Coronary artery (tissue), 2 donors: ENCODE measurements at regions not wholly inside any gene's neighbourhood (a gene's known extent, or its start where the extent isn't known, plus 50 kb on each side); places are given as distances from the start of the nearest gene placed in this dataset.

Experiments used
- DNase-seq: peaks from one replicate; pipeline ENCODE4 v3.0.0-alpha.2; 2017; ENCODE audit warnings: low spot score
- H3K27ac ChIP-seq, 2 donors: fragments of 200-600 bp; sonication (generic); one replicate each; pipeline ENCODE4 v1.5.1; 2016 to 2019
- H3K4me3 ChIP-seq: fragments of 200-600 bp; sonication (generic); 2 replicates; pipeline ENCODE4 v1.5.1; 2016; ENCODE audit warnings: mild to moderate bottlenecking, moderate library complexity
- TF ChIP-seq, protein P1 (sequence below): fragments of 200-600 bp; sonication (generic); IDR thresholded peaks from one replicate; pipeline ENCODE4 v1.5.1; 2019; ENCODE audit warnings: antibody characterized with exemption

GRCh38 chr4:10971800-10972401 is 287.3 kb upstream of the CLNK start:
- Histone ChIP-seq H3K4me3 (no peak overlapping the region), H3K27ac (no peak overlapping the region)
- DNase-seq = no peak
- TF ChIP-seq, protein P1, sequence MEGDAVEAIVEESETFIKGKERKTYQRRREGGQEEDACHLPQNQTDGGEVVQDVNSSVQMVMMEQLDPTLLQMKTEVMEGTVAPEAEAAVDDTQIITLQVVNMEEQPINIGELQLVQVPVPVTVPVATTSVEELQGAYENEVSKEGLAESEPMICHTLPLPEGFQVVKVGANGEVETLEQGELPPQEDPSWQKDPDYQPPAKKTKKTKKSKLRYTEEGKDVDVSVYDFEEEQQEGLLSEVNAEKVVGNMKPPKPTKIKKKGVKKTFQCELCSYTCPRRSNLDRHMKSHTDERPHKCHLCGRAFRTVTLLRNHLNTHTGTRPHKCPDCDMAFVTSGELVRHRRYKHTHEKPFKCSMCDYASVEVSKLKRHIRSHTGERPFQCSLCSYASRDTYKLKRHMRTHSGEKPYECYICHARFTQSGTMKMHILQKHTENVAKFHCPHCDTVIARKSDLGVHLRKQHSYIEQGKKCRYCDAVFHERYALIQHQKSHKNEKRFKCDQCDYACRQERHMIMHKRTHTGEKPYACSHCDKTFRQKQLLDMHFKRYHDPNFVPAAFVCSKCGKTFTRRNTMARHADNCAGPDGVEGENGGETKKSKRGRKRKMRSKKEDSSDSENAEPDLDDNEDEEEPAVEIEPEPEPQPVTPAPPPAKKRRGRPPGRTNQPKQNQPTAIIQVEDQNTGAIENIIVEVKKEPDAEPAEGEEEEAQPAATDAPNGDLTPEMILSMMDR = no peak

DNA sequence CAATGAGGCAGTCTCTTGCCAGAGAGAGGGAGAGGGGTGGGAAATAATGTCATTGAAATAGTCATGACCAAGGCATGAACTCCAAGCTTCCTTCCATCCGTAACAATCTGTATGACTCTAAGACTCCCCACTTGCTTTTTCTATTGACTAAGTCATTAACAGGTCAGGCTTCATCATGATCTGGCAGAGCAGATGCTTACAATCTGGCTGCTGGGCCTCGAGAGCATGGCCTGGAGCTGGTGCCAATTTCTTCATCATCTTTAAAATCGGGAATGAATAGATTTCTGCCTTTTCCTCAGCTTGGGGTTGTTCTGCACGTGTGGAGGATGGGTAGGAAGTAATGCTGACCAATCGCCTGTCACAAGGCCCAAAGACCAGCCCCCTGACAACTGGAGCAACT is 280.6 kb upstream of the CLNK start:
- H3K4me3 ChIP-seq = no peak overlapping the region
- no peak overlapping the region for H3K27ac ChIP-seq
- TF ChIP-seq, protein P1 = no peak
- DNase-seq = no peak

DNA sequence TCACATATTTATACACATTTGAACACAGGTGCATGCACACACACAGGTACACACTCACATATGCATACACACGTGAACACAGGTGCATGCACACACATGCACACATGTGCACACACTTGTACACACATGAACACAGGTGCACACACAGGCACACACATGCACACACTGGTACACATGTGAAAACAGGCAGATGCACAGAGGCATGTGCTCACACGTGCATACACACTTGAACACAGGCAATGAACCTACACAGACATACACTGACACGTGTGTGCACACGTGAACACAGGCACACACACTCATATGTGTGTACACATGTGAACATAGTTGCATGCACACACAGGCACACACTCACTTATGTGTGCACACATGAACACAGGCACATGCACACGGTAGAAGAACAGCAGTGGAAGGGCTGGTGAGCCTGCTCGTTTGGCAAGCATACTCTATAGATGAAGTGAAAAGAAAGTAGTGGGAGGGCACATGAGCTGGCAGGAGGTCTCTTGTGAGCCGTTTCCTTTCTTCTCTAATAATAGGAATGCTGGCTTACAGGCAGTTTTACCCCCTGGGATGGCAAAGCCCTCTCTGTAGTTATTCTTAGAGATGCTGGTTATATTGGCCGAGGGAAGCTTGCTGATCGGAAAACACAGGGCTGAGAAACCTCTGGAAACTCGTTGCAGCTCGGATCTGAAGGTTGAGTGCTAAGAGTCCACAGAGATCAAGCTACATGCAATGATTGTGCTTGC is 279.6 kb upstream of the CLNK start:
- Histone ChIP-seq H3K4me3 (no peak overlapping the region), H3K27ac (no peak overlapping the region)
- DNase-seq = no peak
- TF ChIP-seq, protein P1 = no peak

- Histone ChIP-seq H3K27ac (no peak overlapping the region), H3K4me3 (no peak overlapping the region)
- no peak for DNase-seq
- TF ChIP-seq, protein P1 = no peak
These were observed 278.7 kb upstream of the CLNK start for GRCh38 chr4:10963241-10963640.

GRCh38 chr4:10962246-10962645 is 277.7 kb upstream of the CLNK start:
- no peak for DNase-seq
- TF ChIP-seq, protein P1 = no peak
- Histone ChIP-seq H3K27ac (no peak overlapping the region), H3K4me3 (no peak overlapping the region)

DNA sequence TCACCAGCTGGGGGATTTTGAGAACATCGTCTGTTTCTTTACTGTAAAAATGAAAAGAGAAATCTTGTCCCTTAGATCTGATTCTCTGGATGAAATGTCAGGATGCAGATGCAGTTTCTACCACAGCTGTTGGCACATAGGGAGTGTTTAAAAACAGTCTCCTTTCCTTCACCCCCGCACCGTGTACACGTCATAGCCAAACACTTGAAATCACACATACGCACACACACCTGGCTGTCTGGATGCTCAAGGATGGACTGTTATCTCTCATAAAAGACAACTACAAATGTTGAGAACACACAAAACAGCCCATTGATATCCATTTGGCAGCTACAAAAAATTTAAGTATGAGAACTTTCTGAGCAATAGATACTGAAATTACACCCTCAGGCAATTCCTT is 275.8 kb upstream of the CLNK start:
- TF ChIP-seq, protein P1 = no peak
- DNase-seq = no peak
- Histone ChIP-seq H3K4me3 (no peak overlapping the region), H3K27ac (no peak overlapping the region)

DNA sequence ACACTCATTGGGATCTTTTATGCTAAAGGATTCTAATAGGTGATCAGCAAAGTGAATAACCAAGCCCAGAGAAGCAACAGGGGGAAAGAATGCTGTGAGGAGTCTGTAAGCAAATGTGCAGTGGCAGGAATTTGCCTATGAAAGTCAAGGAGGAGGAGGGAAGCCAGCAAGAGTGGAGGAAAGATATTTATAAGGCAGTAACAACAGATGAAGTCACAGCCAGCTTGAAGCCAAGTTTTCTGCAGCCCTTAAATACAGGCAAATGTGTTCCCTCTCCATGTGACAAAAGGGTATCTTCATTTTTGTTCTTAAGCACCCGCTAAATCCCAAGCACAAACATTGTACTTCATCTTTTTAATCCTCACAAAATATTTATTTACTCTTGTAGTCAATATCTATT is 275.0 kb upstream of the CLNK start:
- DNase-seq = no peak
- H3K27ac ChIP-seq = no peak overlapping the region
- TF ChIP-seq, protein P1 = no peak
- H3K4me3 ChIP-seq = no peak overlapping the region
